ENCODE measurements at regions not wholly inside any gene's neighbourhood (a gene's known extent, or its start where the extent isn't known, plus 50 kb on each side); places are given as distances from the start of the nearest gene placed in this dataset.

GRCh38 chr11:15621565-15621964, 506.8 kb downstream of the INSC start:
- Mint-ChIP-seq H3K27me3 (ENCODE audit: low read depth in 3 of 3) (peaks cover 1 to 10% (median 3%) of the 10 kb centered on the region in 3 donors), H3K9me3 (peaks cover 0 to 5% (median 0%) of the 10 kb centered on the region in 6 donors), H3K4me1 (no peaks in the 10 kb centered on the region), H3K4me3 (no peak overlapping the region), H3K27ac (no peak overlapping the region), H3K36me3 (no peaks in the 10 kb centered on the region)
- no peak for DNase-seq

GRCh38 chr11:15622231-15622890, 507.6 kb downstream of the INSC start:
- H3K27me3 Mint-ChIP-seq (ENCODE audit: low read depth in 3 of 3) = peaks cover 1 to 10% (median 5%) of the 10 kb centered on the region in 3 donors
- H3K36me3 Mint-ChIP-seq = no peaks in the 10 kb centered on the region
- H3K4me1 Mint-ChIP-seq = no peaks in the 10 kb centered on the region
- no peak overlapping the region for H3K4me3 Mint-ChIP-seq
- no peak for DNase-seq
- H3K27ac Mint-ChIP-seq = no peak overlapping the region
- peaks cover 0 to 5% (median 0%) of the 10 kb centered on the region in 6 donors for H3K9me3 Mint-ChIP-seq

DNA sequence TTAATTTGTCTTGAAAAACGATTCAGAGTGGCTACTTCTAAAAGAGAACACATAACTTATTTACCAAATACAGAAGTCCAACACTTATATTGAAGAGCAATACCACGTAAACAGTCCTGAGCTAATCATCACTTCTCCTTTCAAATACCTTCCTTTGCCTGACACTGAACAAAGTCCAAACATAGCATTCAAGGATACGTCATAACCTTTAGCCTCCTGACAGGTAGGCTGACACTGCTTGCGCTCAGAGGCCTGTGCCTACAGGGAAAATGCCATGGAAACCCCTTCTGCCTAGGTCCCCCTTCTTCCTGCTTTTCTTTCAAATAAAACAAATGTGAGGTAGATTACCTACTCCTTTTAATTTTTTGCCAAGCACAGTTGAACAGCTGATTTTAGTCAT, 510.0 kb downstream of the INSC start:
- Mint-ChIP-seq H3K4me3 (no peak overlapping the region), H3K27ac (no peak overlapping the region), H3K27me3 (ENCODE audit: low read depth in 3 of 3) (peaks cover 1 to 9% (median 2%) of the 10 kb centered on the region in 3 donors), H3K4me1 (no peaks in the 10 kb centered on the region), H3K9me3 (peaks cover 0 to 5% (median 0%) of the 10 kb centered on the region in 6 donors), H3K36me3 (no peaks in the 10 kb centered on the region)
- no peak for DNase-seq

DNA sequence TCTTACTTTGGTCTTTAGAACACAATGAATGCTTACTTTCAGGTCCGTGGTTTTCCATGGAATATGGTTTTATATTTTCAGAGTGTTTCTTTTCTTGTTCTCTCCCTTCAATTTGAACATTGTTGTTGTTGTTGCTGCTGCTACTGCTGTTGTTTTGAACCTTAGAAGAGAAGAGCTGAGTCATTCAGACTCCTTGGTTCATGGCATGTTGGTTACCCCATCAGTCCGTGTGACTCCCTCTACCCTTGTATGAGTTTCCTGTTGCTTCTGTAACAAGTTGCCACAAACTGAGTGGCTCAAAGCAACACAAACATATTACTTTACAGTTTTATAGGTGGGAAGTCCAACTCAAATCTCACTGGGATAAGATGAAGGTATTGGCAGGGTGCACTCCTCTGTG, 511.0 kb downstream of the INSC start:
- H3K4me1 Mint-ChIP-seq = no peaks in the 10 kb centered on the region
- no peak for DNase-seq
- H3K4me3 Mint-ChIP-seq = no peak overlapping the region
- peaks cover 1 to 9% (median 2%) of the 10 kb centered on the region in 3 donors for H3K27me3 Mint-ChIP-seq (ENCODE audit: low read depth in 3 of 3)
- H3K27ac Mint-ChIP-seq = no peak overlapping the region
- H3K9me3 Mint-ChIP-seq = peaks cover 0 to 5% (median 0%) of the 10 kb centered on the region in 6 donors
- H3K36me3 Mint-ChIP-seq = no peaks in the 10 kb centered on the region

DNA sequence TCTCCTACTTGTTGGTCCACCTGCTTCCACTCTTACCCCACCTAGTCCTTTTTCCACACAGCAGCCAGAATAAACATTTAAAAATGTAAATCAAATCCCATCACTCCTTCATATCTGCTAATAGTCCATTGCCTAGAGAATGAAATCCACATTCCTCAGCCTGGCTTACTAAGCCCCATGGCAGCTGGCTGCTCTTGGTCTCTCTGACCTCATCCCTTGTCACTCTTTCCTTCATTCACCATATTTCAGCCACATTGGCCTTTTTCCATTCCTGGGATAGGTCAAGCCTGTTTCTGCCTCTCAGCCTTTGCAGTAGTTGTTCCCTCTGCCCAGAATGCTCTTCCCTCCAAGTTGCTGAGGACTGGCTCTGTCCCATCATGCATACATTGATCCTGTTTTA, 512.8 kb downstream of the INSC start:
- DNase-seq = no peak
- peaks cover 0 to 5% (median 0%) of the 10 kb centered on the region in 6 donors for H3K9me3 Mint-ChIP-seq
- no peak overlapping the region for H3K27ac Mint-ChIP-seq
- no peak overlapping the region for H3K4me3 Mint-ChIP-seq
- peaks cover 1 to 4% (median 2%) of the 10 kb centered on the region in 3 donors for H3K27me3 Mint-ChIP-seq (ENCODE audit: low read depth in 3 of 3)
- H3K4me1 Mint-ChIP-seq = no peaks in the 10 kb centered on the region
- no peaks in the 10 kb centered on the region for H3K36me3 Mint-ChIP-seq

- H3K36me3 Mint-ChIP-seq = no peaks in the 10 kb centered on the region
- DNase-seq = no peak
- H3K4me3 Mint-ChIP-seq = no peak overlapping the region
- no peaks in the 10 kb centered on the region for H3K4me1 Mint-ChIP-seq
- no peak overlapping the region for H3K27ac Mint-ChIP-seq
- peaks cover 0 to 8% (median 0%) of the 10 kb centered on the region in 6 donors for H3K9me3 Mint-ChIP-seq
- peaks cover 0 to 4% (median 1%) of the 10 kb centered on the region in 3 donors for H3K27me3 Mint-ChIP-seq (ENCODE audit: low read depth in 3 of 3)
Measured at GRCh38 chr11:15629690-15630321, 515.1 kb downstream of the INSC start.

DNA sequence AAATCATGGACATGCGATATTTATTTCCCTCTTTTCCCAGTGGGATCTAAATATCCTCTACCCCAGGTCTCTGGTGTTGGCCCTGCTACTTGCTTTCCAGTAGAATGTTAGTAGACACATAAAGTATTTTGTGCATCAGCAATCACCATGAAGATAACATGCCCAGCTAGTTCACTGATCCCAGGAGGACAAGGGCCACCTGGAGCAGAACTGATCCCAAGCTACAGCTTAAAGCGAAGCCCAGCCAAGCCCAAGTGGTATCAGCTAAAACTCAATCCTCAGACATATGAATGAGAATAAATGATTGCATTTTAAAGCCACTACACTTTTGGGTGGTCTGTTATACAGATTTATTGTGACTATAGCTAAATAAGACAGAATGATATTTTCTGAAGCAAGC, 516.2 kb downstream of the INSC start:
- H3K4me3 Mint-ChIP-seq = no peak overlapping the region
- no peaks in the 10 kb centered on the region for H3K4me1 Mint-ChIP-seq
- no peak overlapping the region for H3K27ac Mint-ChIP-seq
- peaks cover 0 to 4% (median 0%) of the 10 kb centered on the region in 3 donors for H3K27me3 Mint-ChIP-seq (ENCODE audit: low read depth in 3 of 3)
- H3K36me3 Mint-ChIP-seq = no peaks in the 10 kb centered on the region
- peaks cover 0 to 11% (median 0%) of the 10 kb centered on the region in 6 donors for H3K9me3 Mint-ChIP-seq
- DNase-seq = no peak

GRCh38 chr11:15635521-15635920, 520.8 kb downstream of the INSC start:
- no peaks in the 10 kb centered on the region for H3K4me1 Mint-ChIP-seq
- DNase-seq = no peak
- H3K9me3 Mint-ChIP-seq = peaks cover 0 to 8% (median 0%) of the 10 kb centered on the region in 6 donors
- H3K27me3 Mint-ChIP-seq (ENCODE audit: low read depth in 3 of 3) = peaks cover 0 to 2% (median 2%) of the 10 kb centered on the region in 3 donors
- H3K36me3 Mint-ChIP-seq = no peaks in the 10 kb centered on the region
- no peak overlapping the region for H3K27ac Mint-ChIP-seq
- H3K4me3 Mint-ChIP-seq = no peak overlapping the region

DNA sequence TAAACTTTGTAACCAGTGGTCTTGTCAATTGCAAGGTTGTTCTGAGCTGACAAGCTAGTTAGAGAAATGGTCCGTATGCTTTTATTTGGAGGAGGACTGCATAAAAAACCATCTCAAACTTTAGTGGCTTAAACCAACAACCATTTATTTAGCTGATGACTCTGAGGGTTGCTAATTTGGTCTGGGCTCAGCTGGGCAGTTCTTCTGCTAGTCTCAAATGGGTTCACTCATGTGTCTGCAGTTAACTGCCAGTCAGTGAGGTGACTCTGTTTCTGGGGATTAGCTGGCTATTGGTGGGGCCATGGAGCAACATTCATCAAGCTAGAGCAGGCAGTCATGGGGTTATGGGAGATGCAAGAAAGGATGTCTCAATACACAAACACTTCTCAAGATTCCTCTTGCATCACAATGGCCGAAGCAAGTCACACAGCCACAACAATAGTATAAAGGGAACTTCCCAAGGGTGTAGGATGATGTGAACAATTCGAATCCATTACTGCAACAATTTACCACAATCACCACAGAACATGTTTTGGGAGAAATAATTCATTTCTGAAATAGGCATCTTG, 521.9 kb downstream of the INSC start:
- DNase-seq = no peak
- Mint-ChIP-seq H3K27ac (no peak overlapping the region), H3K4me1 (no peaks in the 10 kb centered on the region), H3K36me3 (no peaks in the 10 kb centered on the region), H3K4me3 (no peak overlapping the region), H3K9me3 (peaks cover 0 to 8% (median 0%) of the 10 kb centered on the region in 6 donors), H3K27me3 (ENCODE audit: low read depth in 3 of 3) (peaks cover 0 to 4% (median 2%) of the 10 kb centered on the region in 3 donors)

GRCh38 chr11:15638386-15638787, 523.7 kb downstream of the INSC start:
- peaks cover 3 to 4% (median 4%) of the 10 kb centered on the region in 3 donors for H3K27me3 Mint-ChIP-seq (ENCODE audit: low read depth in 3 of 3)
- DNase-seq = no peak
- no peak overlapping the region for H3K27ac Mint-ChIP-seq
- H3K4me3 Mint-ChIP-seq = no peak overlapping the region
- no peaks in the 10 kb centered on the region for H3K36me3 Mint-ChIP-seq
- no peaks in the 10 kb centered on the region for H3K4me1 Mint-ChIP-seq
- H3K9me3 Mint-ChIP-seq = peaks cover 0 to 5% (median 0%) of the 10 kb centered on the region in 6 donors

GRCh38 chr11:15640318-15640717, 525.6 kb downstream of the INSC start:
- Mint-ChIP-seq H3K27me3 (ENCODE audit: low read depth in 3 of 3) (peaks cover 2 to 4% (median 3%) of the 10 kb centered on the region in 3 donors), H3K27ac (no peak overlapping the region), H3K4me1 (no peaks in the 10 kb centered on the region), H3K9me3 (peaks cover 0 to 5% (median 0%) of the 10 kb centered on the region in 6 donors), H3K36me3 (no peaks in the 10 kb centered on the region), H3K4me3 (no peak overlapping the region)
- no peak for DNase-seq

GRCh38 chr11:15641271-15642045, 526.7 kb downstream of the INSC start:
- no peak overlapping the region for H3K27ac Mint-ChIP-seq
- no peak overlapping the region for H3K4me3 Mint-ChIP-seq
- no peak for DNase-seq
- H3K36me3 Mint-ChIP-seq = no peaks in the 10 kb centered on the region
- no peaks in the 10 kb centered on the region for H3K4me1 Mint-ChIP-seq
- peaks cover 2 to 4% (median 3%) of the 10 kb centered on the region in 3 donors for H3K27me3 Mint-ChIP-seq (ENCODE audit: low read depth in 3 of 3)
- peaks cover 0 to 5% (median 0%) of the 10 kb centered on the region in 6 donors for H3K9me3 Mint-ChIP-seq

DNA sequence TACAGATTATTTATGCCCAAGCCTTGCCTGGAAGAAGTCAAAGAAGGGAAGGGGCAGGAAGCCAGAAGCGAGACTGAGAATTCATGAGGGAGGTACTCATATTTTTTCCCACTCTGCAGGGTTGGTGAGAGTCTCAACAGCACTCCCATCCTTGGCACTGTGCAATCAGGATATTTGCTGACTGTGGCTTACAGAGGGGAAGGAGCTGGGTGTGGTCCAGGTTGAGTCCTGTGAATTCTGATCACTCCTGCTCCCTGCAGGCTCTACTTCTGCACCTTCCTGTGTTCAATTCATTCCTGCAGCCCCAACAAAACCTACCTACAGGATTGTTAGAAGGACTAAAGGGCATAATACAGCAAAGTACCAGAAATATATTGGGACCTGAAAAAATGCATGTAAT, 530.5 kb downstream of the INSC start:
- Mint-ChIP-seq H3K27ac (no peak overlapping the region), H3K27me3 (ENCODE audit: low read depth in 3 of 3) (peaks cover 2 to 3% (median 2%) of the 10 kb centered on the region in 3 donors), H3K36me3 (no peaks in the 10 kb centered on the region), H3K9me3 (no peaks in the 10 kb centered on the region), H3K4me1 (no peaks in the 10 kb centered on the region), H3K4me3 (no peak overlapping the region)
- no peak for DNase-seq
